IMR-90 (cell line): ENCODE measurements at regions not wholly inside any gene's neighbourhood (a gene's known extent, or its start where the extent isn't known, plus 50 kb on each side); places are given as distances from the start of the nearest gene placed in this dataset.

ENCODE experiments used
- ATAC-seq: fragments of 200-7000 bp; cut with Tn5 transposase; 2 replicates; pipeline ENCODE4 v1.9.1; 2020; ENCODE audit warnings: low read depth, mild to moderate bottlenecking, moderate library complexity
- BruUV-seq: library from RNA; stranded (reverse); fragments of 400-500 nt; replicated peaks from 2 replicates; lab custom pipeline; 2021; lab: Mats Ljungman, UMichigan
- CTCF ChIA-PET: fragments of 300-600 bp; formaldehyde crosslinking; extraction: SDS; loops from one replicate; lab custom pipeline; 2021; ENCODE audit warnings: antibody characterized with exemption; lab: Yijun Ruan, JAX
- POLR2A ChIA-PET: fragments of 300-600 bp; sonication (Branson Sonifier 250); formaldehyde crosslinking; loops from one replicate; lab custom pipeline; 2022; ENCODE audit warnings: antibody characterized with exemption; ENCODE audit not compliant: unreplicated experiment; lab: Charles Lee
- DNase-seq: peaks from one replicate; pipeline ENCODE4 v3.0.0; 2013
- H2AFZ ChIP-seq: replicated peaks from 2 replicates; pipeline ENCODE3; 2013; ENCODE audit warnings: low read length, mild to moderate bottlenecking; ENCODE audit not compliant: poor library complexity
- H2AK5ac ChIP-seq: 2 replicates; pipeline ENCODE4 v1.6.1; 2013; ENCODE audit warnings: low read depth, low read length, inconsistent platforms
- H2AK9ac ChIP-seq: replicated peaks from 2 replicates; pipeline ENCODE3; 2013; ENCODE audit warnings: mild to moderate bottlenecking, low read depth, low read length, moderate library complexity; ENCODE audit not compliant: poor library complexity
- H2BK120ac ChIP-seq: 2 replicates; pipeline ENCODE4 v1.6.1; 2013; ENCODE audit warnings: low read depth, low read length, inconsistent platforms
- H2BK15ac ChIP-seq: 3 replicates; pipeline ENCODE4 v1.6.1; 2013; ENCODE audit warnings: low read depth, low read length, inconsistent platforms
- H2BK20ac ChIP-seq: 2 replicates; pipeline ENCODE4 v1.6.1; 2013; ENCODE audit warnings: low read depth, mild to moderate bottlenecking, inconsistent platforms, low read length, moderate library complexity
- H2BK5ac ChIP-seq: 2 replicates; pipeline ENCODE4 v1.6.1; 2013; ENCODE audit warnings: mild to moderate bottlenecking, low read depth, low read length, inconsistent platforms; ENCODE audit not compliant: poor library complexity, severe bottlenecking
- H3K14ac ChIP-seq: replicated peaks from 2 replicates; pipeline ENCODE4 v1.6.1; 2013; ENCODE audit warnings: low read depth, low read length, inconsistent platforms
- H3K18ac ChIP-seq: 2 replicates; pipeline ENCODE4 v1.6.1; 2013; ENCODE audit warnings: low read depth, low read length, control low read depth
- H3K23ac ChIP-seq: 2 replicates; pipeline ENCODE4 v1.6.1; 2013; ENCODE audit warnings: low read depth, low read length, inconsistent platforms
- H3K27ac ChIP-seq: 2 replicates; pipeline ENCODE4 v1.5.1; 2013; ENCODE audit warnings: mild to moderate bottlenecking, control low read depth, low read length; ENCODE audit not compliant: insufficient read depth
- H3K27me3 ChIP-seq: 2 replicates; pipeline ENCODE4 v1.6.1; 2013; ENCODE audit warnings: low read length; ENCODE audit not compliant: control insufficient read depth, insufficient read depth
- H3K36me3 ChIP-seq: 2 replicates; pipeline ENCODE4 v1.6.1; 2013; ENCODE audit warnings: low read length, mixed read lengths; ENCODE audit not compliant: control insufficient read depth, insufficient read depth
- H3K4ac ChIP-seq: 2 replicates; pipeline ENCODE4 v1.6.1; 2013; ENCODE audit warnings: low read depth, low read length, inconsistent platforms
- H3K4me1 ChIP-seq: 2 replicates; pipeline ENCODE4 v1.6.1; 2013; ENCODE audit warnings: low read length, mixed read lengths; ENCODE audit not compliant: control insufficient read depth, insufficient read depth
- H3K4me2 ChIP-seq: 2 replicates; pipeline ENCODE4 v1.6.1; 2013; ENCODE audit warnings: low read depth, mild to moderate bottlenecking, control low read depth, low read length, moderate library complexity
- H3K4me3 ChIP-seq: 2 replicates; pipeline ENCODE4 v1.5.1; 2013; ENCODE audit warnings: low read depth, mild to moderate bottlenecking, control low read depth, low read length, moderate library complexity; ENCODE audit not compliant: insufficient read depth
- H3K56ac ChIP-seq: 2 replicates; pipeline ENCODE4 v1.6.1; 2013; ENCODE audit warnings: low read length, inconsistent platforms; ENCODE audit not compliant: insufficient read depth; ENCODE audit errors: extremely low read depth
- H3K79me1 ChIP-seq, 2 experiments: 2 replicates each; pipeline ENCODE4 v1.6.1; 2013; ENCODE audit warnings: low read length in 2 of 2, inconsistent platforms in 1 of 2, low read depth in 1 of 2
- H3K9ac ChIP-seq: 2 replicates; pipeline ENCODE4 v1.6.1; 2013; ENCODE audit warnings: low read depth, low read length, control low read depth
- H3K9me1 ChIP-seq: 2 replicates; pipeline ENCODE4 v1.6.1; 2013; ENCODE audit warnings: low read length, inconsistent platforms; ENCODE audit not compliant: insufficient read depth
- H3K9me3 ChIP-seq: 2 replicates; pipeline ENCODE4 v1.6.1; 2013; ENCODE audit warnings: low read length; ENCODE audit not compliant: control insufficient read depth, insufficient read depth
- H4K20me1 ChIP-seq: 2 replicates; pipeline ENCODE4 v1.6.1; 2013; ENCODE audit warnings: low read length, inconsistent platforms; ENCODE audit not compliant: insufficient read depth
- H4K5ac ChIP-seq: 2 replicates; pipeline ENCODE4 v1.6.1; 2013; ENCODE audit warnings: mild to moderate bottlenecking, low read depth, low read length, control low read depth
- H4K8ac ChIP-seq, 2 experiments: 2 replicates each; pipeline ENCODE4 v1.6.1; 2013; ENCODE audit warnings: low read depth in 2 of 2, low read length in 2 of 2, control low read depth in 1 of 2, inconsistent platforms in 1 of 2
- H4K91ac ChIP-seq: 2 replicates; pipeline ENCODE4 v1.6.1; 2013; ENCODE audit warnings: low read depth, low read length, inconsistent platforms; ENCODE audit not compliant: insufficient read depth
- MAZ ChIP-seq: IDR thresholded peaks from 2 replicates; pipeline ENCODE4 v1.6.1; 2012; ENCODE audit warnings: low read depth, mild to moderate bottlenecking, low read length, improper control_type of control experiment, moderate library complexity, borderline replicate concordance
- USF2 ChIP-seq: fragments of 150-350 bp; IDR thresholded peaks from 2 replicates; pipeline ENCODE4 v1.6.1; 2017; ENCODE audit warnings: mild to moderate bottlenecking, antibody characterized with exemption, low read length, low read depth
- WGBS, 2 experiments: methylation state at CpG; one replicate each; pipeline versions ENCODE4 v1.1.5 to v1.1.7; 2013; ENCODE audit warnings: missing lambda C conversion rate in 2 of 2; ENCODE audit not compliant: insufficient read length in 1 of 2; ENCODE audit errors: extremely low coverage in 2 of 2; 5-methylcytosine and 5-hydroxymethylcytosine counted together
- dilution Hi-C: fragments of 300-500 bp; cut with HindIII; formaldehyde crosslinking; loops from one replicate; pipeline ENCODE4 v1.14.3; 2018; ENCODE audit warnings: low sequenced_read_pairs; ENCODE audit not compliant: unreplicated experiment
- in situ Hi-C: fragments of 300-500 bp; cut with MboI; formaldehyde crosslinking; loops from 3 replicates; pipeline ENCODE4 v1.14.3; 2019; ENCODE audit warnings: low sequenced_read_pairs, inconsistent platforms, mixed read lengths
- intact Hi-C: fragments of 100-400 bp; cut with micrococcal nuclease; formaldehyde crosslinking; loops from 2 replicates; pipeline ENCODE4 v1.10.0; 2022

GRCh38 chr1:189851806-189852367 lies 625.8 kb downstream of the BRINP3 start:
- intact Hi-C loops: no loop called here
- no peaks in the 10 kb centered on the region; the same call in 1 of the 2 replicates for H3K9me1 ChIP-seq
- TF ChIP-seq MAZ (no peak), USF2 (no peak)
- CTCF ChIA-PET: no interaction called here
- no peak overlapping the region for H4K8ac ChIP-seq
- H2BK5ac ChIP-seq: no peak overlapping the region
- no peak overlapping the region for H4K91ac ChIP-seq
- H3K9me3 ChIP-seq: no peaks in the 10 kb centered on the region
- no peaks in the 10 kb centered on the region for H4K20me1 ChIP-seq
- H3K14ac ChIP-seq: no peak overlapping the region
- no peak overlapping the region for H2AFZ ChIP-seq
- H3K23ac ChIP-seq: no peak overlapping the region
- H2BK120ac ChIP-seq: no peak overlapping the region
- H3K4ac ChIP-seq: no peak overlapping the region
- whole genome bisulfite sequencing, 2 experiments: 80% methylated on average over 1 of the region's 3 CpGs; no CpG with 5 or more reads in 1 of the 2 experiments
- no peaks in the 10 kb centered on the region; a peak in 1 of 4 replicates for H3K79me1 ChIP-seq
- no peak overlapping the region for H3K27ac ChIP-seq
- H4K5ac ChIP-seq: no peak overlapping the region
- POLR2A ChIA-PET: no interaction called here
- DNase-seq: no peak
- no peak overlapping the region for H2AK5ac ChIP-seq
- H2AK9ac ChIP-seq: no peak overlapping the region
- H3K4me1 ChIP-seq: no peaks in the 10 kb centered on the region
- ATAC-seq: no peak
- no peak overlapping the region for H3K9ac ChIP-seq
- dilution Hi-C loops: no loop called here
- H3K36me3 ChIP-seq: no peaks in the 10 kb centered on the region
- BruUV-seq: no TSS peak
- no peak overlapping the region for H3K18ac ChIP-seq
- H3K27me3 ChIP-seq: no peaks in the 10 kb centered on the region
- no peak overlapping the region for H3K4me2 ChIP-seq
- no peak overlapping the region for H2BK15ac ChIP-seq
- H3K56ac ChIP-seq: no peak overlapping the region
- in situ Hi-C loops: no loop called here
- H3K4me3 ChIP-seq: no peak overlapping the region
- no peak overlapping the region for H2BK20ac ChIP-seq
